GM21786 (cell line): ENCODE measurements at regions not wholly inside any gene's neighbourhood (a gene's known extent, or its start where the extent isn't known, plus 50 kb on each side); places are given as distances from the start of the nearest gene placed in this dataset.
"Not testable (repeated sequence)": the region's sequence is repeated elsewhere in the genome, so short reads cannot be mapped to it uniquely, and the experiment has no call there.

Experiments used
- ATAC-seq: cut with Tn5 transposase; IDR thresholded peaks from one replicate; pipeline ENCODE4 v1.9.1; 2021; ENCODE audit not compliant: unreplicated experiment

DNA sequence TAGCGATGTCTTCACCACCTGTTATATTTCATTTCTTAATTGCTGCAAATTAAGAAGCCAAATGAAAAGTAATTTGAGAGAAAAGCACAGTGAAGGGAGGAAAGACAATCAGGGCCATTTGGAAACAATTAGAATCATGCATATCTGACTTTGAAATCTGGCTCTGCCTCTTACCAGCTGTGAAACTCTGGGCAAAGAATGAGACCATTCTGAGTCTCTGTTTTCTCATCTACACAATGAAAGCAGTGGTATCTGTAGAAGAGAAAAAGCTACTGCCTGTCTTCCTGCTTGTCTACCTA, 334.5 kb upstream of the CYRIA start:
- ATAC-seq = no peak

DNA sequence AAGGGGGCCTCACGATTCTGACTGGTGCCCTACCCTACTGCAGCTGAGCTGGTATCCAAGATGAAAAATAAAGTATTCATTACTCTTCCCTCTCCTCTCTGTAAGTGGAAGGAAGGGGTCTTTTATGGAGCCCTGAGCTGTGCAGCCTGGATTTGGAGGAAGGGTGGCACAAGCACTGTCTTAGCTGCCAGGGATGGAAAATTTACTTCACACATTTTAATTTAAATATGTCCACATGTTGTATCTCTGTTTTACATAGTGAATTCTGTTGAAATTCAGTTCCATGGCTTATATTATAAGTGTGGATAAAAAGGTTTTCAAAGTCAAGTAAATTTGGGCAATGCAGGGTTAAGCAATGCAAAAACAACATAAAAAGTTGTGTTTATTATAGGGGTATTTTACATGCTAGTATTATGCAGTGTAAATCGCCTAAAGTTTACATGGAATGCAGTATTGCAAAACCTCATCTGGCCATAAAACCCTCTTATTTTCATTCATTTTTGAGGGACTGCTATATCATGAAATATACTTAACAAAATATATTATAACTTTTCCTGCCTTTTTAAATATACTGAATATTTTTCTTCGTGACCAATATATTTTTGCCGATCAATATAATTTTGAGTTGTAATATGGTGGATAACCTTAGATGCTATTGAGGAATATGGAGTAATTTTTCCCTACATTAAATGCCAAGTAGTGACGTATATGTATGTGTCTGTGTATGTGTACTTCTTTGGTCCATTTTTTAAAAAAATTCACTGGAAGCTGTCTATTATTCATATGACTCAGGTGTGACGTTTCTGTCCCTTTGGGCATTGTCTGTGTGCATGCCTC, 333.9 kb upstream of the CYRIA start:
- ATAC-seq = no peak

DNA sequence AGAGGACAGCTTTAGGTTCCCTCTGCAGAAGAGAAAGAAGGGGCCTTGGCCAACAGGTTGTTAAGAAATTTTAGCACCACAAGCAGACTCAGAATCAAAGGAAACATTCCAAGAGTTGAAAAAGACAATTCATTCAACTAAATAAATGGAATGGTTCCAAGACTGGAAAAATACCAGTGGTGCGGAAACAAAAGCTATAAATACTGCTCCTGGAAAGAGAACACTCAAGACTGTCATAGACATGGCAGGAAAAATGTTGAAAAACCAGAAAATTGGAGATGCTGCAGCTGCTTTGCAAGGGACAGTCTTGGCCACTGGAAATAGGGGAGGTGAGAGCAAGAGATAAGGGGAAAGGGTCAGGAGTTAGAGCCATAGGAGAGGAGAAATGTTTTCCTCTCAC, 312.7 kb upstream of the CYRIA start:
- no peak for ATAC-seq

DNA sequence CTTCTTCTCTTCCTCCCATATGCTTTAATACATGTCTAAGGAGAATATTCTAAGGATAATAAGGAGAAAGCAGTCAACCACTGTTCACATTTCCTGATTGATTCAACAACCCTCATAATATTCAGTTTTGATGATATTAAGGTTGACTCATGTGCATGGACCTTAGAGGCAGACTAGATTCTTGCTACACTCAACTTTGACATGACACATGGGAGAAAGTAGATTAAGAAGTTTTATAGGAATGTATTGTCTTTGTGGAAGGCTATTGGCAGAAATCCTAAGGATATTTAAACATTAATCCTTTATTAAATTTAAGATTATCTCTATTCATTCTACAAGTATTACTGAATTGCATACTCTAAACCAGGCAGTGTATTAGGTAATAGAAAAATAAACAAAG, 309.1 kb upstream of the CYRIA start:
- ATAC-seq = no peak

DNA sequence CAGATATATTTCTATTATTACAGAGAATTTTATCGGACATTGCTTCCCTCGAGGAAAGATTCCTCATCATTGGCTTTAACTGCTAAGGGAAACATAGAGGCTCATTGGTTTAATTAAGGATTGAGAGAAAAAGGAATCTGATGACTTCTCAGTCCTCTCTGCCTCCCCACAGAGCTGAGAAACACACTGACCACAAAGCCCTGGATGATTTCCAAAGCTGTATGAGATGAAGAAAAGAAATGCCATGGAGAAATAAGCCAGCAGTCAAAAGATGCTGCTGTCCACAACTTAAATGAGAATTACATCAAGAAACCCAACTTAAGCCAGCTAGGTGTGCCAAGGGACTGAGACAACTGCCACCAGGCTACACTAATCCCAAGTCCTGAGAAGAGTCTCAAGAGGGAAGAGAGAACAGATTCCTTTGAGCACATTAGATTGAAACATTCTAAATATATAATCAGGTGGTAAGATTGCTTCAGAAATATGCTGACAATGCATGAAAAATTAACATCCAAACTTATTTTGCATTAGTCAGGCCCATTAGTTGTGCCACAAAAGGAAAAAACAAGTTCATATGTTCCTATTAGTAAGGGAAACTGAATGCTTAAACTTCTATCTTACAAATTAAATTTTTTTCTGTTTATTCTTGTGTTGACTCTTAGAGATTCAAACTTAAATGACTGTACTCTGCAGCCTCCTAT, 308.1 kb upstream of the CYRIA start:
- ATAC-seq = no peak

DNA sequence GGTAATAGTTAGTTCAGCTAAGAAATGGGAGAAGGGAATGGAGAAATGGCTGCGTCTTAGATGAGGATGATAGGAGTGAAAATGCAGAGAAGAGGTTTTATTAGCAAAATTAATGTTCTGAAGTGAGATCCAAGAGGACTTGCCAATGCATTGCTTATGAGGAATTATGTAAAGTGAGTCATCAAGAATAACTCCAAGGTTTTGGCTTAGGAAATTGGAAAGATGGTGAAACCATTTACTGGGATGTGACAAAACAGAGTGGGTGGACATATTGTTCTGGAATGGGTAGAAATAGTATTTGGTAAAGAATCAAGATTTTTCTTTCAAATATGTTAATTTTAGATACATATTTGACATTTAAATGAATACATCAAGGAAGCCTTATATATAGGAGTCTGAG, 306.6 kb upstream of the CYRIA start:
- no peak for ATAC-seq

DNA sequence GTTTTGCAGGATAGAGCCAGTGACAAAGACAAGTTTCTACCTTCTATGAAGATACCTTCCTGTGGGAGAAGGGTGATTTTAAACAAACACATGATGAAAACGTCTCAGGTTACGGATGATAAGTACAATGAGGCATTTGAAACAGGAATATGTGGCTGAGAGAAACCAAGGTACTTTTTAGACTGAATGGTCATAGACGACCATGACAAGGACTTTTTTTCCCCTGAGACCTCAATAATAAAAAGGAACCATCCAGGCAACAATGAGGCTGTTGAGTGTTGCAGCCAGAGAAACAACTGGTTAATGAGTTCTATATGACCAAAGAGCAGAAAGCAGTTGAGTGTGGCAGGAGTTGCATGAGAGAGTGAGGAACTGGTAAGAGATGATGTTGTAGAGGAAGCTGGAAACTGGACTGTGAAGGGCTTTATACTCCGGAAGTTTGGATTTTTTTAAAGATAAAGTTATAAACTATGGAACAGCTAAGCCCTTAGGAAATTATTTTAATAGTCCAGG, 306.1 kb upstream of the CYRIA start:
- ATAC-seq = no peak

DNA sequence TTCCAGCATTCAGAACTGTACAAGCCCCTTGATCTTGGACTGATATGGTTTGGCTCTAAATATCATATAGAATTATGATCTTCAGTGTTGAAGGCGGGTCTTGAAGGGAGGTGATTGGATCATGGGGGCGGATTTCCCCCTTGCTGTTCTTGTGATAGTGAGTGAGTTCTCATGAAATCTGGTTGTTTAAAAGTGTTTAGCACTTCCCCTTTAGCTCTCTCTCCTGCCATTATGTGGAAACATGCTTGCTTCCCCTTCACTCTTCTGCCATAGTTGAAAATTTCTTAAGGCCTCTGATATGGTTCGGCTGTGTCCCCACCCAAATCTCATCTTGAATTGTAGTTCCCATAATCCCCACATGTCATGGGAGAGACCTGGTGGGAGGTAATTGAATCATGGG, 305.3 kb upstream of the CYRIA start:
- ATAC-seq = not testable (repeated sequence)

DNA sequence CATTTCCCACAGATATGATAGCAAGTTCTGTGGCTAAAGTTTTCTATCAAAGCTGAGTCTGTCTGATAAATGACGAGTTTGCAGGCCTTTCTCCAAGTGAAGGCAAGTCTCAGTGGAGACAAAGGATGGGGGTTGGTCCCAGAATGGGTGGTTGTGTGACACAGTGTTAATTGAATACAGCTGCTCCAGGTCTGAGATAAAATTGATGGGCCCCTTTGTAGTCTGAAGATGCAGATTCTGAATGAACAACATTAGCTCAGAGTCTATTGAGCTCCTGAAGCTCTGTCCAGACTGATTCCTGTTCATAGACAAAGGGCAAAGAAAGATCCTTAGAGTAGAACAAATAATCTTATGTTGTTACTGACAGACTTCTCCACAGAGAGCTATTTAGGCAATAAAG, 296.9 kb upstream of the CYRIA start:
- ATAC-seq = no peak

DNA sequence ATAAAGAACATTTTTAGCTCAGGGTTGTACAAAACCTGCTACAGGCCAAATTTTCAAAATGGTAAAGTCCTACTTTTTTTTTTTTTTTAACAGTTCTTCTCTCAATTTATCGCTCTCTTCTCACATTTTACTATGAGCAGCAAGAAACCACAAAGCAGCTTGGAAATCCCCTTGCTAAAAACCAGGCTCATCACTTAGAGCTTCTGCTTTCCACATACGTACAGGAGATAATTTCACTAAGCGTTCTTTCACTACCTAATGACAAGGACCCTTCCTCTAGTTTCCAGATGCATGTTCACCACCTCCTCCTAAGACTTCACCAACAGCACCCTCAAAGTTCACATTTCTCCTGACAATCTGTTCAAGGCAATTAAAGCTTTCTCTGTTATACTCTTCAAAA, 294.9 kb upstream of the CYRIA start:
- ATAC-seq = peak; percentile 54

DNA sequence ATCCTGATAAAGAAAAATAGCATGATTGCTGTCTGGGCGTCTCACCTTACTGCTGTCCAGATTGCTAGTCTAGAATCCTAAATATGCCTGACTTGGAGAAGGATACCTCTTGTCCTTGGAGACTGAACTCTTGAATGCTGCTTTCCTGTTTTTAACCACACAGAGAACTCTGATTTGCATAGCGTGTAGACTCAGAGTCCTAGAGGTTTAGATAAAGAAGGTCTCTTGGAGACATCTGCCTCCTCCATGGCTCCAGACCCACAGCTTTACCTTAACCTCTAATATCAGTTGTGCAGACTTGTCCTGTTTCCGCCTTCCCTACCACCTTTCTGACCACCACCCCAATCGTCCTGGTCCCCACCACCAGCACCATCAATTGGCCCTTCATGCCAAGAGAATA, 292.6 kb upstream of the CYRIA start:
- ATAC-seq = no peak

DNA sequence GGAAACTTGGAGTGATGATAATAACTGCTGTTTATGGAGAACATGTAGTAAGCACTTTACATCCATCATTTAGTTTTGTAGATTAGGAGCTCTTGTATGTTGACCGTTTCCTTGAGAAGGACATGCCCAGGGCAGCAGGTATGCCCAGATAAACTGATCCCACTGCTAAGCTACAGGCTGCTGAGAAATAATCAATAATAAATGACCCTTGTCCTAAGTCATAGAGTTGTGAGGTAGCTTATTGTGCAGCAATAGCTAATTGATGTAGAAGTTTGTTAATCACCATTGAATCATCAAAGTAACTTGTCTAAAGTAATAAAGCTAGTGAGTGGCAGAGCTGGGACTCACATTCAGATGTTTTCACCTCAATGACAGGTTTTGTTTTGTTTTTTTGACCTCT, 287.2 kb upstream of the CYRIA start:
- no peak for ATAC-seq

DNA sequence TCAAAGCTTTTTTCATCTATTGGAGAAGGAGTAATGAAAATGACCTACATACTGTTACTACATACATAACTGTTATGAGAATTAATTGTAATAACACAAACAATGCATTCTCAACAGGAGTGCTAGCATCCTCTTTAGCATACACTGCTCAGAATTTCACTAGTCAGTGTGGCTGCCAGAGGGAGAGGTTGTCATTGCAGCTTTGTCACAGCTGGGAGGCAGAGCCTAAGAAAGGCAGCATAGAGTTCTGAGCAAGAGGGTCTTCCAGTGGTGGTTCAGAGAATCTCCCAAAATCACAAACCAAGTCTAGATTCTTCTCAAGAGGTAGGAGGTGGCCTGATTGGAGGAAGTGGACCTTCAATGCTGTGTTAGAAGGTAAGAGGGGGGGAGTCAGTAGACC, 286.7 kb upstream of the CYRIA start:
- ATAC-seq = no peak

DNA sequence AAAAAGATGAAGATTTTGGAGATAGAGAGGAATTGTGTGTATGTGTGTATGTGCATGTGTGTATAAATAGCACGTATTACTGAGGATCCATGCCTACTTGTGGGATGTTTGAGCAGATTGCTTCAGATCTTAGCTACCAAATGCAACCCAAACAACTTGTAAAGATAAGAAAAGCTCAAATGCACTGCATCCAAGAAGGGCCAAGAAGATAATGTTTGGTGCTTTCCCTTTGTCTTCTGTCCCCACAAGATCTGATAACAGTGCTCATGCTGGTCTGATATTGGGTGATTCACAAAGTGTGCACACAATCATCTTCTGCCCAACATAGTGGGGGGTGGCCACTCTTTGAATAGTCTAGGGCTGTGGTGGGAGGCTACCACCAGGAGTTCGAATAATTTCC, 284.8 kb upstream of the CYRIA start:
- ATAC-seq = no peak

DNA sequence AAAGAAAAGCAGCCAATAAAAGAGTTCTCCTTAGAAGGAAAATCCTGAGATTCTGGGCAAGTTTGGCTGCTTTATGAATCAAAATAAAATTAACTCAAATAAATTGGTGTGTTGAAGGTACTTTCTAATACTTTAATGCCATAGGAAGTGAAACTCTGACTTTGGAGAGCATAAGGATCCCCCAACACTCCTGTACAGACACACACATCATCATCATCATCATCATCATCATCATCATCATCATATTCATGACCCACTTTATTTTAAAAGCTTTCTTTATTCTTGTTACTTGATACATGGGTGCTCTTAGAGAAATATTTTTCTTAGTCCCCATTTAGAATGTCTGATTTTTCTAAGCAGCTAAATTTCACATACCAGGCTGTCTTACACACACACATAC, 283.1 kb upstream of the CYRIA start:
- ATAC-seq = no peak

DNA sequence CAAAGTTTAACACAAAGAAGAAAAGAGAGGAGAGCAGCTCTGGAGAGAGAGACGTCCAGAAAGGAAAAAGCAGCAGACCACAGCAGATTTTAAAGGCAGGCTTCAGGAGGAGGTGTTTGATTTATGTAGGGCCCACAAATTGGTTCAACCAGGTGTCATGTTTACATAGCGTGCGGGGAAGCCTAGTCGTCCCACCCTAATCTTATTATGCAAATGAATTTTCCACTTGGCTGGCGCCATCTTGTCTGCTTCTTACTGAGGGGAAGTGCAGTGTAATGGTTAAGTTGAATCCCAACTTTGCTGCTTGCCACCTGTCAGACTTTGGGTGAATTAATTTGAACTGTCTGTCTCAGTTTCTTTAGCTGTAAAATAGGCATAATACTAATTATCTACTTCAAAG, 282.4 kb upstream of the CYRIA start:
- ATAC-seq = no peak

DNA sequence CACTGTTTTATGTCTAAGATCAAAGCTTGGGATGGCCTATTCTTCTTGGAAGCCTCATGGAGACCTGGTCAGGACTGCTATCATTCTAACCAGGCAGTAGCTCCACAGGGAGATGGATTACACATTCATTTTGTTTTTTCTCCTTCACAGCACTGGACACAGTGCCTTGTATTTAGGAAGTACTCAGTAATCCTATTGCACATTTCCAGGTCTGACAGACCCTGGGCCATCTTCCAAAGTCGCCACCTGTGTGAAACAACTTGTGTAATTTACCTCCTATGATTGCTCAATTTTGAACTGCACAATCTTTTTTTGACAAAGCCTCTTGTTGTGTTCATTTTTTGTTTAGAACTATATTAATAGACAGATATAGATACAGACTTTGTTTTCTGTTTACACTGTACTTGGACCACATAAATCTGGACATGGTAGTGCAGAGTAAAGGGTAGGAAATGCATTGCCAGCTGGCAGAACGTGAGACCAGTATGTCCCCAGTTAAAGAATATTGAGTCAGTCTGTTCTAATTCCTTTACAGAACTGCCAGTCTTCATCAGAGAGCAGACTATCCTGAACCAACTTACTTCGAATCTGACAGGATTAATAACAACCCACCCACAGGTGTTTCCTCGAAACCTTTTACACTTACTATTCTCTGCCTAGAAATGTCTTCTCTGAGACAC, 277.8 kb upstream of the CYRIA start:
- no peak for ATAC-seq

DNA sequence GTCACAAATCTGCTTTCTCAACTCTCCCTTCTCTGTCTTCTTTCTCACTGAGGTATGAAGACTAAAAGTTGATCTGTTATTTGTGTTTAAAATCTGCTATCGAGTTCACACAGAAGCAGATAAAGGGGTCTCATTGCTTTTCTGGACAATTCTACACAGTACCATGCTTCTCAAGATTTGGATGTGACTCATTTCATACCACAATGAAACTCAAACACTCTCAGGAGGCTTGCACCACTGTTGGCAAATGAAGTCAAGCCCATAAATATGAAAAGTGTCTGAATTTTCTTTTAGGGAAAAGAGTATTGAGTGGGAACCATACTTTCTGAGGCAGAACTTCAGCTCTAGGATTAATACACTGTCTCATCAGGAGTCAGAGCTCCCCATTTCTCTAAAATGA, 274.6 kb upstream of the CYRIA start:
- no peak for ATAC-seq

DNA sequence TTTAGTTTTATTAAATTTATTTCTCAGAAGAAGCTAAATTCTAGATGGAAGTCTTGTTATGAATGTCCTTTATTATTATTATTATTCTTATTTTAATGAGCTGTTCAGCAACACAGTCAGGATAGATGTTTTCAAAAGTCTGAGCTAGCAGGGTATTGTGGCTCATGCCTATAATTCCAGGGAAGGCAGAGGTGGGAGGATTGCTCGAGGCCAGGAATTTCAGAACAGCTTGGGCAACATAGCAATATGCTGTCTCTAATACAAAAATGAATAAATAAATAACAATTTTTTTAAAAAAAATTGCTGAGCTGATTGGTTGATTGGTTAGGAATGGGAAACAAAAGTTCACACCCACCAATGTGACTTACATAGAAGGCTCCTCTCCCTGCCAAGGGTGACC, 274.1 kb upstream of the CYRIA start:
- no peak for ATAC-seq

DNA sequence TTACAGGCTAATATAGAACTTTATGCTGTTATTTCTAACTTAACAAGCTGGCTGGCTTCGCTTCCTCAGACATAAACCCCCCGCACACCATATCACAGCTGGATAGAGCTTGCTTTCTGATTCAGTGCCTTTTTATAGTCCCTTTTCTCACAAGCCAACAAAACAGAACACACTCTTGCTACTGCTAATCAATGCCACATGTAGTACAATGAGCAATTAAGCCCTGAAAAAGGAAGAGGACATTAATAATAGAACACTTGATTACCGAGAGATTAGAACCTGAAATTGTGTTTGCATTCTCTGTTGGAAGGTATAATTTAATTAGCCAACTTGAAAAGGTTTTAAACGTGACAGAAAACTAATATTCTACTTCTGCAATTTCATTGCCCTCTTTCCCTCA, 267.7 kb upstream of the CYRIA start:
- ATAC-seq = no peak

DNA sequence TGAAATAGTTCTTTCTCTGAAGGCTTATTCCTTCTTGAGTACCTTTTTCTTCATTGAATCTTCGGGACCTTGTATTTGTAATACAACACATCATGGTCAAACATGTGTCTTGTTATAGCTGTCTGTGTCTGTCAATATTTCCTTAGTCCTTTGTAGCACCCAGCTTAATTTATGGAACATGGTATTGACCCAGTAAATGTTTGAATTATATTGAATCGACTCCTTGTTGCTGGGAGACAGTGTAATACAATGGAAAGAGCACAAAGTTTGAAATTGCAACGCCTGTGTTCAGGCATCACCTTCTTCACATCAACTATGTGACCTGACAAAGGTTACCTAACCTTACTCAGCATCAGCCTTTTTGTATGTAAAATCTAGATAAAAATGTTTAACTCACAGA, 267.2 kb upstream of the CYRIA start:
- no peak for ATAC-seq

DNA sequence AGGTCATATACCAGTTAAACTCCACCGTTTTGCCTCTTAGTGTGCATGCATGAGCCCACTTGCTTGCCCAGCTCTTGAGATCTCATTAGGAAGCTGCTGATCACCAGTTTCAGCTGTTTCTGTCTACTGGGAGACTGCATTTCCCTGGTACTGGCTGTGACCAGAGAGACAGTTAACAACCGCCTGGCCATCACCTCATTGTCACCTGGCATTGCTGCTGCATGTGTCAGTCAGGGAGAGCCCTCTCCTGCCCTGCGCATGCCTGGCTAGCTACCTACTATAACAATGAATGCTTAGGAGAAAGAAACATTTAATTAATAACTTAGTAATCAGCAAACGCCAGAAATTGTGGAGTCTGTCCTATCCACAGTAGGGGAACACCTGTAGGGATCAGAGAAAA, 265.8 kb upstream of the CYRIA start:
- ATAC-seq = no peak
